ENCODE measurements at regions not wholly inside any gene's neighbourhood (a gene's known extent, or its start where the extent isn't known, plus 50 kb on each side); places are given as distances from the start of the nearest gene placed in this dataset.

GRCh38 chr2:239736358-239737143, 288.6 kb downstream of the NDUFA10 start:
- Mint-ChIP-seq H3K27ac (no peak overlapping the region), H3K27me3 (ENCODE audit: low read depth in 2 of 2) (no peaks in the 10 kb centered on the region), H3K36me3 (no peaks in the 10 kb centered on the region), H3K4me3 (no peak overlapping the region), H3K4me1 (no peaks in the 10 kb centered on the region), H3K9me3 (no peaks in the 10 kb centered on the region)
- Histone ChIP-seq H3K27me3 (ENCODE audit: control insufficient read depth, insufficient read depth, low read length) (no peaks in the 10 kb centered on the region), H3K4me1 (ENCODE audit: control insufficient read depth, insufficient read depth, low read length) (no peaks in the 10 kb centered on the region), H3K36me3 (ENCODE audit: control insufficient read depth, insufficient read depth, low read length) (no peaks in the 10 kb centered on the region), H3K9me3 (ENCODE audit: control insufficient read depth, insufficient read depth, low read length) (no peaks in the 10 kb centered on the region), H3K27ac (ENCODE audit: low read length) (no peak overlapping the region), H3K4me3 (ENCODE audit: low read length) (no peak overlapping the region)
- intact Hi-C loops (cut with micrococcal nuclease) = no loop called here
- TF ChIP-seq CTCF (IDR thresholded peaks at IDR 0.05) = no peak
- ATAC-seq = no peak
- DNase-seq = no peak
- 94% methylated on average over 39 of the region's 39 CpGs for WGBS (ENCODE audit: insufficient coverage)

- no peaks in the 10 kb centered on the region for H3K27me3 ChIP-seq (ENCODE audit: control insufficient read depth, insufficient read depth, low read length)
- H3K4me1 Mint-ChIP-seq = no peaks in the 10 kb centered on the region
- TF ChIP-seq CTCF (IDR thresholded peaks at IDR 0.05) = no peak
- no peak overlapping the region for H3K4me3 Mint-ChIP-seq
- H3K27ac Mint-ChIP-seq = no peak overlapping the region
- no peak overlapping the region for H3K4me3 ChIP-seq (ENCODE audit: low read length)
- H3K27ac ChIP-seq (ENCODE audit: low read length) = no peak overlapping the region
- peaks cover 5 to 6% of the 10 kb centered on the region in 2 donors for H3K27me3 Mint-ChIP-seq (ENCODE audit: low read depth in 2 of 2)
- no peaks in the 10 kb centered on the region for H3K9me3 Mint-ChIP-seq
- ATAC-seq (no peak), DNase-seq (no peak)
- 88% methylated on average over 16 of the region's 16 CpGs for WGBS (ENCODE audit: insufficient coverage)
- H3K36me3 ChIP-seq (ENCODE audit: control insufficient read depth, insufficient read depth, low read length) = no peaks in the 10 kb centered on the region
- no peaks in the 10 kb centered on the region for H3K4me1 ChIP-seq (ENCODE audit: control insufficient read depth, insufficient read depth, low read length)
- intact Hi-C loops (cut with micrococcal nuclease) = no loop called here
- H3K36me3 Mint-ChIP-seq = no peaks in the 10 kb centered on the region
- H3K9me3 ChIP-seq (ENCODE audit: control insufficient read depth, insufficient read depth, low read length) = no peaks in the 10 kb centered on the region
Observed at GRCh38 chr2:239735829-239736357, 289.2 kb downstream of the NDUFA10 start.

GRCh38 chr2:239735131-239735828, 289.9 kb downstream of the NDUFA10 start:
- no peak for DNase-seq

More at GRCh38 chr2:239735131-239735828, 289.9 kb downstream of the NDUFA10 start:
- Mint-ChIP-seq H3K36me3 (no peaks in the 10 kb centered on the region), H3K4me3 (no peak overlapping the region), H3K27me3 (ENCODE audit: low read depth in 2 of 2) (peaks cover 5 to 6% of the 10 kb centered on the region in 2 donors), H3K27ac (no peak overlapping the region), H3K9me3 (no peaks in the 10 kb centered on the region), H3K4me1 (no peaks in the 10 kb centered on the region)
- Histone ChIP-seq H3K4me1 (ENCODE audit: control insufficient read depth, insufficient read depth, low read length) (no peaks in the 10 kb centered on the region), H3K36me3 (ENCODE audit: control insufficient read depth, insufficient read depth, low read length) (no peaks in the 10 kb centered on the region), H3K27me3 (ENCODE audit: control insufficient read depth, insufficient read depth, low read length) (no peaks in the 10 kb centered on the region), H3K4me3 (ENCODE audit: low read length) (no peak overlapping the region), H3K27ac (ENCODE audit: low read length) (no peak overlapping the region), H3K9me3 (ENCODE audit: control insufficient read depth, insufficient read depth, low read length) (no peaks in the 10 kb centered on the region)
- intact Hi-C loops (cut with micrococcal nuclease) = no loop called here
- no peak for ATAC-seq
- WGBS (ENCODE audit: insufficient coverage) = 91% methylated on average over 23 of the region's 23 CpGs
- TF ChIP-seq CTCF (IDR thresholded peaks at IDR 0.05) = no peak
